ENCODE measurements at regions not wholly inside any gene's neighbourhood (a gene's known extent, or its start where the extent isn't known, plus 50 kb on each side); places are given as distances from the start of the nearest gene placed in this dataset.

GRCh38 chr2:106978647-106979046, 92.7 kb upstream of the ST6GAL2 start:
- no peak for DNase-seq (ENCODE audit: low read depth)

- no peak for DNase-seq (ENCODE audit: low read depth)
Measured at GRCh38 chr2:106981491-106981890, 95.5 kb upstream of the ST6GAL2 start.

- DNase-seq (ENCODE audit: low read depth), result no peak
Measured at GRCh38 chr2:106982350-106982749, 96.4 kb upstream of the ST6GAL2 start.

- DNase-seq (ENCODE audit: low read depth), result no peak
Measured at GRCh38 chr2:106983305-106983704, 97.3 kb upstream of the ST6GAL2 start.

- DNase-seq (ENCODE audit: low read depth), result no peak
Measured at GRCh38 chr2:106988361-106988760, 102.4 kb upstream of the ST6GAL2 start.

- peak; percentile 36 for DNase-seq (ENCODE audit: low read depth)
Measured at GRCh38 chr2:106990297-106990696, 104.3 kb upstream of the ST6GAL2 start.

- no peak for DNase-seq (ENCODE audit: low read depth)
Measured at GRCh38 chr2:106991866-106992265, 105.9 kb upstream of the ST6GAL2 start.

- DNase-seq (ENCODE audit: low read depth), result no peak
Measured at GRCh38 chr2:106995556-106995955, 109.6 kb upstream of the ST6GAL2 start.

GRCh38 chr2:106996171-106996769, 110.3 kb upstream of the ST6GAL2 start:
- no peak for DNase-seq (ENCODE audit: low read depth)

- DNase-seq (ENCODE audit: low read depth), result no peak
Measured at GRCh38 chr2:106997204-106997603, 111.2 kb upstream of the ST6GAL2 start.

- no peak for DNase-seq (ENCODE audit: low read depth)
Measured at GRCh38 chr2:107001062-107001461, 115.1 kb upstream of the ST6GAL2 start.

- DNase-seq (ENCODE audit: low read depth), result no peak
Measured at GRCh38 chr2:107001551-107001950, 115.6 kb upstream of the ST6GAL2 start.

- DNase-seq (ENCODE audit: low read depth), result no peak
Measured at GRCh38 chr2:107001964-107002696, 116.2 kb upstream of the ST6GAL2 start.

GRCh38 chr2:107002735-107003134, 116.8 kb upstream of the ST6GAL2 start:
- DNase-seq (ENCODE audit: low read depth), result no peak

- no peak for DNase-seq (ENCODE audit: low read depth)
Measured at GRCh38 chr2:107005853-107006252, 119.9 kb upstream of the ST6GAL2 start.

- DNase-seq (ENCODE audit: low read depth), result no peak
Measured at GRCh38 chr2:107006836-107007235, 120.9 kb upstream of the ST6GAL2 start.

GRCh38 chr2:107007927-107008326, 122.0 kb upstream of the ST6GAL2 start:
- no peak for DNase-seq (ENCODE audit: low read depth)

GRCh38 chr2:107008843-107009242, 122.9 kb upstream of the ST6GAL2 start:
- no peak for DNase-seq (ENCODE audit: low read depth)

- no peak for DNase-seq (ENCODE audit: low read depth)
Measured at GRCh38 chr2:107009275-107009674, 123.3 kb upstream of the ST6GAL2 start.

GRCh38 chr2:107012714-107013306, 126.8 kb upstream of the ST6GAL2 start:
- DNase-seq (ENCODE audit: low read depth), result no peak

- no peak for DNase-seq (ENCODE audit: low read depth)
Measured at GRCh38 chr2:107013884-107014283, 127.9 kb upstream of the ST6GAL2 start.

GRCh38 chr2:107018366-107018765, 132.4 kb upstream of the ST6GAL2 start:
- DNase-seq (ENCODE audit: low read depth), result no peak

GRCh38 chr2:107020392-107020791, 134.4 kb upstream of the ST6GAL2 start:
- no peak for DNase-seq (ENCODE audit: low read depth)

GRCh38 chr2:107024269-107024668, 138.3 kb upstream of the ST6GAL2 start:
- DNase-seq (ENCODE audit: low read depth), result no peak
